Right atrium auricular region (tissue), 2 donors: ENCODE measurements at regions not wholly inside any gene's neighbourhood (a gene's known extent, or its start where the extent isn't known, plus 50 kb on each side); places are given as distances from the start of the nearest gene placed in this dataset.

Source experiments
- DNase-seq: peaks from one replicate; pipeline ENCODE4 v3.0.0-alpha.2; 2019; ENCODE audit warnings: low spot score
- H3K27ac ChIP-seq, 2 donors: fragments of 200-600 bp; sonication (generic); 1 replicate in 1 of 2; 2 replicates in 1 of 2; pipeline ENCODE4 v1.5.1; 2016 to 2019
- H3K27me3 ChIP-seq, 2 donors: fragments of 200-600 bp; sonication (generic); one replicate each; pipeline versions ENCODE4 v1.5.1 to v1.6.0; 2017 to 2019
- H3K36me3 ChIP-seq: fragments of 200-600 bp; sonication (generic); one replicate; pipeline ENCODE4 v1.5.1; 2016
- H3K4me1 ChIP-seq, 2 donors: fragments of 200-600 bp; sonication (generic); one replicate each; pipeline versions ENCODE4 v1.5.1 to v1.6.0; 2017 to 2019
- H3K4me3 ChIP-seq, 2 donors: fragments of 200-600 bp; sonication (generic); 1 replicate in 1 of 2; 2 replicates in 1 of 2; pipeline ENCODE4 v1.5.1; 2017 to 2019; ENCODE audit warnings: mild to moderate bottlenecking in 1 of 2, moderate library complexity in 1 of 2
- H3K9me3 ChIP-seq, 2 donors: fragments of 200-600 bp; sonication (generic); one replicate each; pipeline ENCODE4 v1.5.1; 2019
- CTCF ChIP-seq, 2 donors: fragments of 200-600 bp; sonication (generic); IDR thresholded peaks; one replicate each; pipeline ENCODE4 v1.5.1; 2019; ENCODE audit warnings: antibody characterized with exemption in 2 of 2

- Histone ChIP-seq H3K4me1 (no peaks in the 10 kb centered on the region), H3K27ac (no peak overlapping the region), H3K4me3 (no peak overlapping the region), H3K27me3 (no peaks in the 10 kb centered on the region), H3K9me3 (no peaks in the 10 kb centered on the region), H3K36me3 (no peaks in the 10 kb centered on the region)
- TF ChIP-seq CTCF (IDR thresholded peaks at IDR 0.05): no peak
- DNase-seq: no peak
Observed at GRCh38 chr4:176563591-176563990, 229.1 kb downstream of the VEGFC start.

GRCh38 chr4:176565049-176565448, 227.7 kb downstream of the VEGFC start:
- H3K9me3 ChIP-seq: no peaks in the 10 kb centered on the region
- H3K27me3 ChIP-seq: no peaks in the 10 kb centered on the region
- DNase-seq: no peak
- no peaks in the 10 kb centered on the region for H3K4me1 ChIP-seq
- no peaks in the 10 kb centered on the region for H3K36me3 ChIP-seq
- H3K4me3 ChIP-seq: no peak overlapping the region
- no peak overlapping the region for H3K27ac ChIP-seq
- no peak for TF ChIP-seq CTCF (IDR thresholded peaks at IDR 0.05)

GRCh38 chr4:176566769-176567168, 226.0 kb downstream of the VEGFC start:
- H3K4me3 ChIP-seq: no peak overlapping the region
- no peak for TF ChIP-seq CTCF (IDR thresholded peaks at IDR 0.05)
- H3K36me3 ChIP-seq: no peaks in the 10 kb centered on the region
- no peak for DNase-seq
- no peak overlapping the region for H3K27ac ChIP-seq
- H3K27me3 ChIP-seq: no peaks in the 10 kb centered on the region
- no peaks in the 10 kb centered on the region for H3K4me1 ChIP-seq
- H3K9me3 ChIP-seq: no peaks in the 10 kb centered on the region

GRCh38 chr4:176568238-176568637, 224.5 kb downstream of the VEGFC start:
- Histone ChIP-seq H3K36me3 (no peaks in the 10 kb centered on the region), H3K27me3 (no peaks in the 10 kb centered on the region), H3K9me3 (no peaks in the 10 kb centered on the region), H3K27ac (no peak overlapping the region), H3K4me3 (no peak overlapping the region), H3K4me1 (no peaks in the 10 kb centered on the region)
- no peak for DNase-seq
- no peak for TF ChIP-seq CTCF (IDR thresholded peaks at IDR 0.05)

- no peaks in the 10 kb centered on the region for H3K27me3 ChIP-seq
- H3K4me1 ChIP-seq: no peaks in the 10 kb centered on the region
- H3K36me3 ChIP-seq: no peaks in the 10 kb centered on the region
- no peak overlapping the region for H3K27ac ChIP-seq
- H3K4me3 ChIP-seq: no peak overlapping the region
- no peak for TF ChIP-seq CTCF (IDR thresholded peaks at IDR 0.05)
- no peak for DNase-seq
- H3K9me3 ChIP-seq: no peaks in the 10 kb centered on the region
Observed at GRCh38 chr4:176569301-176569700, 223.4 kb downstream of the VEGFC start.

- Histone ChIP-seq H3K27ac (no peak overlapping the region), H3K36me3 (no peaks in the 10 kb centered on the region), H3K27me3 (no peaks in the 10 kb centered on the region), H3K4me1 (no peaks in the 10 kb centered on the region), H3K4me3 (no peak overlapping the region), H3K9me3 (no peaks in the 10 kb centered on the region)
- no peak for DNase-seq
- no peak for TF ChIP-seq CTCF (IDR thresholded peaks at IDR 0.05)
Observed at GRCh38 chr4:176571206-176571605, 221.5 kb downstream of the VEGFC start.
